Neural crest cell (in vitro differentiated cells): ENCODE measurements at regions not wholly inside any gene's neighbourhood (a gene's known extent, or its start where the extent isn't known, plus 50 kb on each side); places are given as distances from the start of the nearest gene placed in this dataset.

Experiments
- DNase-seq: peaks from one replicate; pipeline ENCODE4 v3.0.0; 2021; ENCODE audit warnings: low read depth, mixed read lengths, low spot score
- H3K27ac Mint-ChIP-seq: one replicate; pipeline ENCODE4 v1.8.0; 2021; ENCODE audit warnings: mild to moderate bottlenecking, mixed read lengths; ENCODE audit not compliant: unreplicated experiment
- H3K27me3 Mint-ChIP-seq: 2 replicates; pipeline ENCODE4 v1.8.0; 2021; ENCODE audit warnings: low read depth, mild to moderate bottlenecking, mixed read lengths
- H3K36me3 Mint-ChIP-seq: 2 replicates; pipeline ENCODE4 v1.8.0; 2021; ENCODE audit warnings: low read depth, mild to moderate bottlenecking, mixed read lengths
- H3K4me1 Mint-ChIP-seq: 2 replicates; pipeline ENCODE4 v1.8.0; 2021; ENCODE audit warnings: mixed read lengths
- H3K4me3 Mint-ChIP-seq: one replicate; pipeline ENCODE4 v1.8.0; 2021; ENCODE audit warnings: mild to moderate bottlenecking, mixed read lengths
- H3K9me3 Mint-ChIP-seq: 2 replicates; pipeline ENCODE4 v1.8.0; 2021; ENCODE audit warnings: mixed read lengths
- TF ChIP-seq, protein P1 (sequence below): fragments of 200-600 bp; sonication (generic); conservative IDR thresholded peaks from 2 replicates; pipeline ENCODE4 v1.5.0; 2021; ENCODE audit warnings: antibody characterized with exemption, mild to moderate bottlenecking

DNA sequence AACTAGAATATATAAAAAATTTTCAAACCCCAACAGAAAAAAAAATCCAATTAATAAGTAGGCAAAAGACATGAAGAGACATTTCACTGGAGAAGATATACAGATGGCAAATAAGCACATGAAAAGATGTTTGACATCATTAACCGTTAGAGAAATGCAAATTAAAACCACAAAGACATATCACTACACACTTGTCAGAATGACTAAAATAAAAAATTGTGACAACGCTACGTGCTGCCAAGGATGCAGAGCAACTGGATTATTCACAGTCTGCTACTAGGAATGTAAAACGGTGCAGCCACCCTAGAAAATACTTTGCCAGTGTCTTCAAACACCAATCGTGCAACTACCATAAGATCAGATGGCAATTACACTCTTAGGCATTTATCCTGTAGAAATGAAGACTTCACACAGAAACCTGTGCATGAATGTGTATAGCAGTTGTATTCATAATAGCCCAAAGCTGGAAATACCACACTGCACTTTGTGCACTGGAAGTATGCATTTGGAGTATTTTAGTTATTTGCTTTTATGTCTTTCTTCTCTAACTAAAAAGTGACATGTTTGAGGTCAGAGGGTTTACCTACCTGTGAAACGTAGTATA lies 75.3 kb upstream of the PALMD start:
- Mint-ChIP-seq H3K36me3 (no peaks in the 10 kb centered on the region), H3K4me1 (peaks cover 7% of the 10 kb centered on the region), H3K4me3 (no peak overlapping the region), H3K9me3 (peaks cover 2% of the 10 kb centered on the region), H3K27ac (no peak overlapping the region), H3K27me3 (no peaks in the 10 kb centered on the region)
- no peak for DNase-seq
- TF ChIP-seq, protein P1, sequence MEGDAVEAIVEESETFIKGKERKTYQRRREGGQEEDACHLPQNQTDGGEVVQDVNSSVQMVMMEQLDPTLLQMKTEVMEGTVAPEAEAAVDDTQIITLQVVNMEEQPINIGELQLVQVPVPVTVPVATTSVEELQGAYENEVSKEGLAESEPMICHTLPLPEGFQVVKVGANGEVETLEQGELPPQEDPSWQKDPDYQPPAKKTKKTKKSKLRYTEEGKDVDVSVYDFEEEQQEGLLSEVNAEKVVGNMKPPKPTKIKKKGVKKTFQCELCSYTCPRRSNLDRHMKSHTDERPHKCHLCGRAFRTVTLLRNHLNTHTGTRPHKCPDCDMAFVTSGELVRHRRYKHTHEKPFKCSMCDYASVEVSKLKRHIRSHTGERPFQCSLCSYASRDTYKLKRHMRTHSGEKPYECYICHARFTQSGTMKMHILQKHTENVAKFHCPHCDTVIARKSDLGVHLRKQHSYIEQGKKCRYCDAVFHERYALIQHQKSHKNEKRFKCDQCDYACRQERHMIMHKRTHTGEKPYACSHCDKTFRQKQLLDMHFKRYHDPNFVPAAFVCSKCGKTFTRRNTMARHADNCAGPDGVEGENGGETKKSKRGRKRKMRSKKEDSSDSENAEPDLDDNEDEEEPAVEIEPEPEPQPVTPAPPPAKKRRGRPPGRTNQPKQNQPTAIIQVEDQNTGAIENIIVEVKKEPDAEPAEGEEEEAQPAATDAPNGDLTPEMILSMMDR, result no peak

DNA sequence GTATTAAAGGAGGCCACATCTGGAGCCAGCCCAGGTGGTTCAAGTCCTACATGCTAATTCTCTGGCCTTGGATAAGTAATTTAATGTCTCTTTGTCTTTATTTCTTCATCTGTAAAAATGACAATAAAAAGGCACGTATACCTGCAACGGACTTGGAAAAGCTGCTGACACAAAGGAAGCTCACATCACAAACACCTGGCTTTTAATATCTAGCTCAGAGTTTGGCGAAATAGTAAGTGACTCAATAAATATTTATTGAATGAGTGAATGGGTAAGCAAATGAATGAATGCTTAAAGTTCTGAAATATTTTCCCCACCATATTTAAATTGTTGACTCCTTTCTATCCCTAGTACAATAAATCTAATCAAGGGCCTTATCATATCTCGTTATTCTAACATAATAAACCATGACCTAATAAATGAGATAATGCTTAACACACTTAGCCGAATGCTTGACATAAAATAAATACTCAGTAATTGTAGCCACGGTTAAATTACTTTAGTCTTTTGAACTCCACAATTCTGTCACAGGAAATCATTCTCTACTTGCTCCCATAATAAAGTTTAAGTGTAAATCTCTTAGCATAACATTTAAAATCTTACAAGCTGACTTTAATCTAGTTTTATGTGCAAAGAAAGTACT lies 74.7 kb upstream of the PALMD start:
- H3K9me3 Mint-ChIP-seq, result no peaks in the 10 kb centered on the region
- no peak for DNase-seq
- H3K4me1 Mint-ChIP-seq, result peaks cover 7% of the 10 kb centered on the region
- H3K27me3 Mint-ChIP-seq, result no peaks in the 10 kb centered on the region
- H3K36me3 Mint-ChIP-seq, result no peaks in the 10 kb centered on the region
- TF ChIP-seq, protein P1, result no peak
- no peak overlapping the region for H3K4me3 Mint-ChIP-seq
- no peak overlapping the region for H3K27ac Mint-ChIP-seq

- no peaks in the 10 kb centered on the region for H3K27me3 Mint-ChIP-seq
- no peaks in the 10 kb centered on the region for H3K9me3 Mint-ChIP-seq
- H3K4me1 Mint-ChIP-seq, result peaks cover 7% of the 10 kb centered on the region
- no peak for DNase-seq
- TF ChIP-seq, protein P1, result no peak
- no peak overlapping the region for H3K4me3 Mint-ChIP-seq
- no peak overlapping the region for H3K27ac Mint-ChIP-seq
- H3K36me3 Mint-ChIP-seq, result no peaks in the 10 kb centered on the region
These were observed 72.3 kb upstream of the PALMD start for GRCh38 chr1:99573431-99574217.

- TF ChIP-seq, protein P1, result no peak
- no peak overlapping the region for H3K4me3 Mint-ChIP-seq
- DNase-seq, result no peak
- peaks cover 3% of the 10 kb centered on the region for H3K9me3 Mint-ChIP-seq
- no peak overlapping the region for H3K27ac Mint-ChIP-seq
- H3K4me1 Mint-ChIP-seq, result peaks cover 15% of the 10 kb centered on the region
- H3K36me3 Mint-ChIP-seq, result no peaks in the 10 kb centered on the region
- no peaks in the 10 kb centered on the region for H3K27me3 Mint-ChIP-seq
These were observed 68.6 kb upstream of the PALMD start for GRCh38 chr1:99577313-99577712.

GRCh38 chr1:99579691-99580172 lies 66.2 kb upstream of the PALMD start:
- no peak for DNase-seq
- TF ChIP-seq, protein P1, result no peak
- Mint-ChIP-seq H3K4me1 (peaks cover 8% of the 10 kb centered on the region), H3K36me3 (no peaks in the 10 kb centered on the region), H3K9me3 (peaks cover 3% of the 10 kb centered on the region), H3K27ac (peak overlapping the region; percentile 72), H3K27me3 (no peaks in the 10 kb centered on the region), H3K4me3 (no peak overlapping the region)
